ENCODE measurements at regions not wholly inside any gene's neighbourhood (a gene's known extent, or its start where the extent isn't known, plus 50 kb on each side); places are given as distances from the start of the nearest gene placed in this dataset.
"Not testable (repeated sequence)": the region's sequence is repeated elsewhere in the genome, so short reads cannot be mapped to it uniquely, and the experiment has no call there.

- DNase-seq: no peak
Measured at GRCh38 chr5:50898966-50899365, 232.5 kb downstream of the PARP8 start.

GRCh38 chr5:50900952-50901510 is 234.6 kb downstream of the PARP8 start:
- no peak for DNase-seq

DNA sequence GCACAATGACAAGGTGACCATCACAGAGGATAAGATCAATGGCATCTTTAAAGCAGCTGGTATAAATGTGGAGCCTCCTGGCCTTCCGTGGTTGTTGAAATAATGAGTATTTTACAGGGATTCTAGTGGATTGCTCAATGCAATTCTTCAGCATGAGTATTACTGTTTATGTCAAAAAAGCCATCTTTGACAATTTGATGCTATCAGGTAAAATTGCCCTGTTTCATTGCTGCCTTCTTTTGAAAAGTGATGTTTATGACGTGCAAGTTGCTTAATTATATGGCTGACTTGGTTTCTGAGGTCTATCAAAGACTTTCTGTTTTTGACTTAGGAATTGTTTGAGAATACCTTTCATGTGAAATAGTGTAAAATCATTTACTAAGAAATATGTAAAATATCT is 237.2 kb downstream of the PARP8 start:
- no peak for DNase-seq

- DNase-seq: no peak
Measured at GRCh38 chr5:50905996-50906570, 239.6 kb downstream of the PARP8 start.

DNA sequence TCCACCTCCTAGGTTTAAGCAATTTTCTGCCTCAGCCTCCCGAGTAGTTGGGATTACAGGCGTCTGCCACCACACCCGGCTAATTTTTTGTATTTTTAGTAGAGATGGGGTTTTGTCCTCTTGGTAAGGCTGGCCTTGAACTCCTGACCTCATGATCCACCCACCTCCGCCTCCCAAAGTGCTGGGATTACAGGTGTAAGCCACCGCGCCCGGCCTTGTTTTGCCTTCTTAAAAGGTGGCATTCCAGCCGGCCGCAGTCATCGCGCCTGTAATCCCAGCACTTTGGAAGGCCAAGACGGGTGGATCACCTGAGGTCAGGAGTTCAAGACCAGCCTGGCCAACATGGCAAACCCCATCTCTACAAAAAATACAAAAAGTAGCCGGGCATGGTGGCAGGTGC is 253.7 kb downstream of the PARP8 start:
- not testable (repeated sequence) for DNase-seq

GRCh38 chr5:50921366-50922133 is 255.1 kb downstream of the PARP8 start:
- DNase-seq: no peak

DNA sequence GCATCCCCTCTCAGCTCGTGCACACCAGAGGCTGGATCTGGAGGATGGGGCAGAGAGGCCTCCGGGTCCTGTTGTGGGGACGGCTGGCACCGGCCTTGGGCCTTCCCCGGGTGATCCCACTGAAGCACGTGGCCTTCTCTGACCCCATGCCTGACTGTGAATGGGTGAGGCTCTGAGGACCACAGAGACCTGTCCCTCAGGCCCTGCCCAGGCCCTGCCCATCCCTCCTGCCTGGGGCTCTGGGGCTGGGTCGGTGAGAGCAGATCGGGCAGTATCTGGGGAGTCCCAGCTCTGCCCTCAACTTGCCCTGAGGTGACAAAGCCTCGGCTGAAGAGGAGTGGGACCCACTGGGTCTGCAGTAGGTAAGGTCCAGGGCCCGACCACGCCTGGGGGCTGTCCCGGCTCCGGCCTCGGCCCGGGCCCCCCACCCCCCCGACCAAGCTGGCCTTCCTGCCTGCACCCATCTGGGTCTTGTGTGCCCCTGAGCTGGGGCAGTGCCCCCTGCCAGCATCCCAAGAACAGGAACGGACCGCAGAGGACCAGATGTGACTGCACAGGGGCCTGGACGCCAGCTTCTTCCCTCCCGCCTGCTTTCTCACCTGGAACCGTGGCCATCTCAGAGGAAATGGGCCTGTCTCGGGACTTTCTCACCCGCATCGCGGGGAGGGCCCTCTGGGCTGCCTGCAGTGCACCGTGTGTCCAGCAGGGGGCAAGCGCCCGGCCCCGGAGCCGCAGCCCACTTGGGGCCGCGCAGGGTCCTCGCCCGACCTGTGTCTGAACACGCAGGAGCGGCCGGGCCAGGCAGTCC is 255.9 kb downstream of the PARP8 start:
- DNase-seq: not testable (repeated sequence)

DNA sequence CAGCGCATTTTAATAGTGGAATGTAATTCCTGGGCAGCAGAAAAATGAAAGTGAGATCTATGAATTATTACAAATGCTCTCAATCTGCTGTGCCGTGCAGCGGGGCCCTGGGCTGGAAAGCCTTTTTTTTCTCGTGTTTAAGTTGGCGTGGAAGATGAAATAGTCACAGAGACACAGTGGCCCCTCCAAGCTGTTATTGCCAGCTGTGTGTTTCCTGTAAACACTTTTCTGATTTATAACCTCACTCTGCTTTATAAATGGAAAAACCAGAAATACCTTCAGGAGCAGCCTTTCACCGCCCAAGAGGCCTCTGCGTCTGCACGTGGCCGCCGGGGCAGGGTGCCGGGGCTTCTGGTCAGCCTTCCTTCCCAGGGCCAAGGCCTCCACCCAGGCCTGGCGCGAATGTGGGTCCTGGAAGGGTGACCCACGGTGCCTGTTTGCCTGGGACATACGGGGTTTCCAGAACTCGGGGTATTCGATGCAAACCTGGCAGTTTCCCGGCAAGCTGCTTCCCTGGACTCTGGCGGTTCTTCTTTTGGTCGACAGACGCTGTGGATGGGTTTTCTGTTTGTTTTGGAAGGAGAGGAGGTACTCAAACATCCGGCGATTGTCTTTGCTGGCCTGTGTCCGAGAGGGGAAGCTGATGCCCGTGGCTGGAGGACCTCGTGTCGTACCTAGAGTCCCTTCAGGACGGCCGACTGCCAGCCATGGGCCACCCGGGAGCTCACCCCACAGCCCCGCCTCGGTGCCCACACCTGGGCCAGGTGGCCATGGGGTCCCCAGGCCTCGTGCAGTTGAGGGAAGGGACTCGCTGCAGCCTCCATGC is 256.7 kb downstream of the PARP8 start:
- no peak for DNase-seq

DNA sequence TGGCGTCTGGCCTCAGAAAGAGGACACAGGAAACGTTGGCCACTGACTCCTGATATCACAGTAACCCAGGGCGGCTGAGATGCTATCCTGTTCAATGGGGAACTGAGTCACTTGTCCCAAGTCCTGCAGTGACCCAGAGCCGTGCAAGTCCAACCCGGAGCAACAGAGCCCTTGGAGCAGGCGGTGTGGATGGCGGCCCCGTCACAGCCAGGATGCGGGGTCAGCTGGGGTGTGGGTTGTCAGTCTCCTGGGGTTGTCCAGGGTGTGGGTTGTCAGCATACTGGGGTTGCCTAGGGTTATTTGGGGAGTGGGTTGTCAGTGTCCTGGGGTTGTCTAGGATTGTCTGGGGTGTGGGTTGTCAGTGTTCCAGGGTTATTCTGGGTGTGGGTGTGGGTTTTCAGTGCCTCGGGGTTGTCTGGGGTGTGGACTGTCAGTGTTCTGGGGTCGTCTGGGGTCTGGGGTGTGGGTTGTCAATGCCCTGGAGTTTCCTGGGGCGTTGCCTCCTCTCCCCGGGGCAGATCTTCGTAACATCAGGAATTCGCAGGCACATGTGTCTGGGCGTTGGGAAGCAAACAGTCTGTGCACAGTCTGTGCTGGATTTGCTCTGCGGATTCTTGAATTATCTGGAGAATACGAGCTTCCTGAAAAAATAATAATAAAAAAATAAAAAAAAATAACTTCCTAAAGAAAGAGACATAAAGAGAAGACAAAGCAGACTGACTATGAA is 257.5 kb downstream of the PARP8 start:
- DNase-seq: no peak

GRCh38 chr5:50927953-50928352 is 261.5 kb downstream of the PARP8 start:
- no peak for DNase-seq

DNA sequence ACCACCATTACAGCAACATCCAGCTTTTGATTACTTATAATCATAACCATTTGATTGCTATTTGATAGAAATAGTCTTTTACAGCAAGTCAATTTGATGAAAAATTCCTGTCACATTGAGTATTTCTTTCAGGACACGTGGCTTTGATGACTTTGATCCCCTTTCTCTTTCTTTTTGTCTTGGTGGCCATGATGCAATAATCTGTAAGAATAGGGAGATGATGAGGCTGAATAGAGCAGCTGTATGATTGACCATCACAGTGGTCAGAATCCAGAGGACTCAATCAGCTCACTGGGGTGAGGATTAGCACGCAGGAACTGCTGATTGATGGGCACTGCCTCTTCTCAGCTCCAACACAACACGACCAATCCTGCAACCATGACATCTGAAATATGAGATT is 262.7 kb downstream of the PARP8 start:
- DNase-seq: no peak

GRCh38 chr5:50934343-50934742 is 267.9 kb downstream of the PARP8 start:
- DNase-seq: no peak

DNA sequence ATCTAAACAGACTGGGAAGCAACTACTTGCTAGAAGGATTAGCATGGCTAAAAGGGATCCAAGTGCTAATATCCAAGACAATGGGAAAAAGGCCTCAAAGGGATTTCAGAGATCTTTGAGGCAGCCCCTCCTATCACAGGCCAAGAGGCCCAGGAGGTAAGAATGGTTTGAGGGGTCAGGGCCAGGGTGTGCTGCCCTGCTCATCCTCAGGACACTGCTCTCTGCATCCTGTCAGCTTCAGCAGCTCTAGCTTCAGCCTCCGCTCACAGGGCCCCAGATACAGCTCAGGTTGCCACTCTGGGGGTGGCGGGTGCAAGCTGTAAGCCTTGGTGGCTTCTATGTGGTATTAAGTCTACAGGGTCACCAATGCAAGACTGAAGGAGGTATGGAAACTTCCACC is 278.7 kb downstream of the PARP8 start:
- no peak for DNase-seq

GRCh38 chr5:50947906-50948683 is 281.7 kb downstream of the PARP8 start:
- DNase-seq: no peak

DNA sequence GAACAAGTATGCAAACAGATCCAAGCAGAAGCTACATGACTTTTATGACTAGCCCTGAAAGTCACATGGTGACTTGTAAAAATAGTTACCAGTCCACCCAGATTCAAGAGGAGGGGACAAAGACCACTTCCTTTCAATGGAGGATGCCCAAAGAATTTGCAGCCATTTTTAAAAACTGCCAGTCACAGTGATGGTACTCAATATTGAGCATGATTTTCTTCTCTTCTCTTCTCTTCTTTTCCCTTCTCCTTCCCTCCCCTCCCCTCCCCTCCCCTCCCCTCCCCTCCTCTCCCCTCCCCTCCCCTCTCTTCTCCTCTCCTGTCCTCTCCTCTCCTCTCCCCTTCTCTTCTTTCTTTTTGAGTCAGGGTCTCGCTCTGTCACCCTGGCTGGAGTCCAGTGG is 286.9 kb downstream of the PARP8 start:
- DNase-seq: no peak

DNA sequence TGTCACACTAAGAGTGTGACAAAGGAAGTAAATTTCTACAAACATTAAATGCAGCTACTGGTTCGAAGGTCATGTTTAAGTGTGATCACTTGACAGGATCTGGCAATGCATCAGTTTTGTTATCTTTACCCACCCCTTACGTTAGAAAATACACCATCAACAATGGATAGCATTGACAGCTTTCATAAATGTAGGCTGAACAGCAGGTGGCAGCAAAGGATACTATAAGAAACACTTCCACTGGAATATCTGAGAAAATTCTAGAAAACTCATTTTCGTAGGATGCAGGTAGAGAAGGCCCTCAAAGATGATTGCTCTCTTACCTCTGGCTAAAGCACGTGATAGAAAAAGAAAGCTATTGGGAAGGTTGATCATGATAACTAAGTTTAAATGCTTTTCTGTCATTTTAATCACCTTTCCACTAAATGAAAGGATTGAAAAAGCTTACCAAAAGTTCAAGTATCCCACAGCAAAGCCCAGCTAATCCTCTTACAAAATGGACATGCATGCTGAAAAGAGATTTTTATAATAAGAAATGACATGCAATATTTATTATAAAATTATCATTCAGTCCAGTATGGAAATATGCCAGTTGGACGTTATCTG is 292.5 kb downstream of the PARP8 start:
- peak; percentile 10 for DNase-seq

GRCh38 chr5:50962934-50963872 is 296.8 kb downstream of the PARP8 start:
- peak; percentile 41 for DNase-seq

GRCh38 chr5:50963971-50964745 is 297.7 kb downstream of the PARP8 start:
- no peak for DNase-seq
